NCI-H128 (cell line): ENCODE measurements at regions not wholly inside any gene's neighbourhood (a gene's known extent, or its start where the extent isn't known, plus 50 kb on each side); places are given as distances from the start of the nearest gene placed in this dataset.

ENCODE experiments used
- DNase-seq: peaks from one replicate; lab custom pipeline; 2025; ENCODE audit not compliant: unreplicated experiment; lab: John Stamatoyannopoulos, UW

GRCh38 chr5:173796721-173797495, 91.2 kb upstream of the CPEB4 start:
- DNase-seq, result no peak

GRCh38 chr5:173798127-173798810, 89.9 kb upstream of the CPEB4 start:
- no peak for DNase-seq

GRCh38 chr5:173800340-173800739, 87.8 kb upstream of the CPEB4 start:
- no peak for DNase-seq

- no peak for DNase-seq
Measured at GRCh38 chr5:173801006-173801405, 87.1 kb upstream of the CPEB4 start.

- no peak for DNase-seq
Measured at GRCh38 chr5:173802670-173803165, 85.4 kb upstream of the CPEB4 start.

- DNase-seq, result no peak
Measured at GRCh38 chr5:173804579-173804978, 83.6 kb upstream of the CPEB4 start.

GRCh38 chr5:173806270-173807035, 81.7 kb upstream of the CPEB4 start:
- no peak for DNase-seq

GRCh38 chr5:173807181-173807655, 80.9 kb upstream of the CPEB4 start:
- no peak for DNase-seq

GRCh38 chr5:173808079-173808808, 79.9 kb upstream of the CPEB4 start:
- no peak for DNase-seq

GRCh38 chr5:173809014-173809413, 79.1 kb upstream of the CPEB4 start:
- DNase-seq, result no peak

- no peak for DNase-seq
Measured at GRCh38 chr5:173812811-173813550, 75.2 kb upstream of the CPEB4 start.

GRCh38 chr5:173814053-173814452, 74.1 kb upstream of the CPEB4 start:
- no peak for DNase-seq

GRCh38 chr5:173815571-173815970, 72.6 kb upstream of the CPEB4 start:
- DNase-seq, result no peak

GRCh38 chr5:173816728-173817127, 71.4 kb upstream of the CPEB4 start:
- DNase-seq, result no peak

- DNase-seq, result no peak
Measured at GRCh38 chr5:173817561-173817960, 70.6 kb upstream of the CPEB4 start.

- no peak for DNase-seq
Measured at GRCh38 chr5:173819521-173819920, 68.6 kb upstream of the CPEB4 start.

GRCh38 chr5:173823274-173823644, 64.9 kb upstream of the CPEB4 start:
- DNase-seq, result no peak

- no peak for DNase-seq
Measured at GRCh38 chr5:173823721-173824567, 64.2 kb upstream of the CPEB4 start.

- DNase-seq, result no peak
Measured at GRCh38 chr5:173825215-173825865, 62.8 kb upstream of the CPEB4 start.
